GM12878 (cell line): ENCODE measurements at regions not wholly inside any gene's neighbourhood (a gene's known extent, or its start where the extent isn't known, plus 50 kb on each side); places are given as distances from the start of the nearest gene placed in this dataset.

Experiments used
- ATAC-seq: fragments of 200-7000 bp; cut with Tn5 transposase; 3 replicates; pipeline ENCODE4 v1.9.1; 2020; ENCODE audit warnings: mild to moderate bottlenecking, moderate library complexity
- BruUV-seq: library from RNA; stranded (reverse); fragments of 400-500 nt; replicated peaks from 2 replicates; lab custom pipeline; 2021; lab: Mats Ljungman, UMichigan
- CTCF ChIA-PET: fragments of 300-600 bp; sonication (Branson Sonifier 250); formaldehyde crosslinking; extraction: SDS; loops from one replicate; lab custom pipeline; 2021; ENCODE audit warnings: inconsistent platforms; lab: Yijun Ruan, JAX
- POLR2A ChIA-PET: fragments of 350-600 bp; formaldehyde crosslinking; extraction: SDS; loops from one replicate; lab custom pipeline; 2021; ENCODE audit warnings: inconsistent platforms; lab: Charles Lee
- RAD21 ChIA-PET: fragments of 300-600 bp; sonication (Branson Sonifier 250); formaldehyde crosslinking; loops from one replicate; lab custom pipeline; 2023; ENCODE audit warnings: antibody characterized with exemption; ENCODE audit not compliant: unreplicated experiment; lab: Charles Lee
- SMC1A ChIA-PET: fragments of 300-600 bp; sonication (Branson Sonifier 250); formaldehyde crosslinking; loops from one replicate; lab custom pipeline; 2023; ENCODE audit not compliant: unreplicated experiment, uncharacterized antibody; lab: Charles Lee
- DNase-seq: peaks from one replicate; pipeline ENCODE4 v3.0.0-alpha.2; 2011; ENCODE audit warnings: low read depth, low spot score
- FAIRE-seq: peaks from 3 replicates; lab custom pipeline; 2011; peaks lifted over from hg19 to GRCh38; lab: Jason Lieb, UNC
- H2AFZ ChIP-seq: 2 replicates; pipeline ENCODE4 v1.6.0; 2011; ENCODE audit warnings: low read depth, low read length, control low read depth; ENCODE audit not compliant: control insufficient read depth
- H3K27ac ChIP-seq: 2 replicates; pipeline ENCODE4 v1.5.1; 2011; ENCODE audit warnings: control low read depth; ENCODE audit not compliant: control insufficient read depth, insufficient read depth
- H3K27me3 ChIP-seq, 2 experiments: replicated peaks in 1 of 2; 2 replicates each; pipeline versions ENCODE4 v1.6.0 to v1.6.1; 2011; ENCODE audit warnings: low read length in 1 of 2; ENCODE audit not compliant: control insufficient read depth in 2 of 2, insufficient read depth in 2 of 2
- H3K36me3 ChIP-seq, 2 experiments: 2 replicates each; pipeline ENCODE4 v1.5.1; 2011; ENCODE audit warnings: low read length in 1 of 2; ENCODE audit not compliant: control insufficient read depth in 2 of 2, insufficient read depth in 2 of 2
- H3K4me1 ChIP-seq: 2 replicates; pipeline ENCODE4 v1.6.1; 2011; ENCODE audit warnings: mild to moderate bottlenecking, low read length, moderate library complexity, mixed read lengths; ENCODE audit not compliant: control insufficient read depth, insufficient read depth
- H3K4me2 ChIP-seq: 2 replicates; pipeline ENCODE4 v1.6.0; 2011; ENCODE audit warnings: control low read depth; ENCODE audit not compliant: control insufficient read depth, insufficient read depth
- H3K4me3 ChIP-seq: fragments of 200-600 bp; sonication (generic); 2 replicates; pipeline ENCODE4 v1.5.1; 2016
- H3K79me2 ChIP-seq: 2 replicates; pipeline ENCODE4 v1.6.0; 2011; ENCODE audit warnings: low read length; ENCODE audit not compliant: control insufficient read depth, insufficient read depth
- H3K9ac ChIP-seq: 2 replicates; pipeline ENCODE4 v1.8.0; 2011; ENCODE audit warnings: low read length, control low read depth, mixed read lengths; ENCODE audit not compliant: control insufficient read depth, insufficient read depth
- H3K9me3 ChIP-seq: replicated peaks from 3 replicates; pipeline ENCODE4 v1.5.1; 2011; ENCODE audit warnings: mild to moderate bottlenecking, low read length; ENCODE audit not compliant: control insufficient read depth, insufficient read depth
- H4K20me1 ChIP-seq: 2 replicates; pipeline ENCODE4 v1.6.0; 2011; ENCODE audit not compliant: control insufficient read depth, insufficient read depth
- BACH1 ChIP-seq: fragments of 450-650 bp; IDR thresholded peaks from 2 replicates; pipeline ENCODE4 v1.6.1; 2017; ENCODE audit warnings: mild to moderate bottlenecking, borderline replicate concordance
- EP300 ChIP-seq, 2 experiments: fragments of 150-350 bp in 1 of 2; IDR thresholded peaks; 2 replicates each; pipeline ENCODE4 v1.6.1; 2011 to 2012; ENCODE audit warnings: low read depth in 2 of 2, low read length in 2 of 2, borderline replicate concordance in 1 of 2, improper control_type of control experiment in 1 of 2, inconsistent platforms in 1 of 2; ENCODE audit not compliant: control insufficient read depth in 1 of 2
- HDAC2 ChIP-seq: fragments of 200-600 bp; sonication (generic); IDR thresholded peaks from 2 replicates; pipeline ENCODE4 v1.6.1; 2017
- IKZF2 ChIP-seq, 2 experiments: fragments of 450-650 bp; IDR thresholded peaks; 2 replicates each; pipeline ENCODE4 v1.6.1; 2017; ENCODE audit warnings: mild to moderate bottlenecking in 2 of 2, moderate library complexity in 2 of 2
- KAT2A ChIP-seq: conservative IDR thresholded peaks from 2 replicates; pipeline ENCODE4 v1.6.1; 2011; ENCODE audit warnings: low read depth, low read length; ENCODE audit not compliant: control insufficient read depth
- MEF2B ChIP-seq: fragments of 450-650 bp; IDR thresholded peaks from 2 replicates; pipeline ENCODE4 v1.6.1; 2018; ENCODE audit warnings: mild to moderate bottlenecking, moderate library complexity; ENCODE audit not compliant: partially characterized antibody, poor library complexity, severe bottlenecking
- POLR2A ChIP-seq: IDR thresholded peaks from 2 replicates; pipeline ENCODE4 v1.6.1; 2011; ENCODE audit warnings: low read depth, mild to moderate bottlenecking, low read length
- RB1 ChIP-seq: fragments of 450-650 bp; formaldehyde crosslinking; IDR thresholded peaks from 2 replicates; pipeline ENCODE4 v1.6.1; 2017; ENCODE audit warnings: mild to moderate bottlenecking, borderline replicate concordance
- SMC3 ChIP-seq: IDR thresholded peaks from 2 replicates; pipeline ENCODE4 v1.6.1; 2011; ENCODE audit warnings: low read length, improper control_type of control experiment, borderline replicate concordance
- SP1 ChIP-seq: IDR thresholded peaks from one replicate; pipeline ENCODE4 v1.6.1; 2011; ENCODE audit warnings: low read depth, low read length
- STAT1 ChIP-seq: fragments of 450-650 bp; conservative IDR thresholded peaks from 2 replicates; pipeline ENCODE4 v1.6.1; 2014; ENCODE audit warnings: antibody characterized with exemption, mild to moderate bottlenecking
- TCF12 ChIP-seq: IDR thresholded peaks from 2 replicates; pipeline ENCODE4 v1.6.1; 2011; ENCODE audit warnings: low read depth, mild to moderate bottlenecking, low read length
- YY1 ChIP-seq: IDR thresholded peaks from 2 replicates; pipeline ENCODE4 v1.6.1; 2011; ENCODE audit warnings: low read depth, mild to moderate bottlenecking, low read length
- ZNF24 ChIP-seq: fragments of 450-650 bp; IDR thresholded peaks from 2 replicates; pipeline ENCODE4 v1.6.1; 2017; ENCODE audit warnings: antibody characterized with exemption, mild to moderate bottlenecking
- WGBS: methylation state at CpG from one replicate; pipeline ENCODE4 v1.1.6; 2016; ENCODE audit warnings: low lambda C conversion rate; ENCODE audit not compliant: insufficient replicate concordance, insufficient coverage; ENCODE audit errors: missing lambda C conversion rate; 5-methylcytosine and 5-hydroxymethylcytosine counted together
- in situ Hi-C: fragments of 300-500 bp; cut with MboI; formaldehyde crosslinking; loops from 9 replicates; pipeline ENCODE4 v1.14.3; 2018; ENCODE audit warnings: mixed read lengths
- intact Hi-C: fragments of 100-400 bp; cut with micrococcal nuclease; formaldehyde crosslinking; loops from one replicate; pipeline ENCODE4 v1.14.2; 2022; ENCODE audit not compliant: unreplicated experiment
- TF ChIP-seq, protein P1 (sequence below): fragments of 450-650 bp; IDR thresholded peaks from 2 replicates; pipeline ENCODE4 v1.6.1; 2016; ENCODE audit warnings: mild to moderate bottlenecking
- TF ChIP-seq, protein P2 (sequence below): fragments of 450-650 bp; IDR thresholded peaks from 2 replicates; pipeline ENCODE4 v1.6.1; 2017; ENCODE audit warnings: mild to moderate bottlenecking, low read depth, inconsistent platforms; ENCODE audit not compliant: poor library complexity, severe bottlenecking

DNA sequence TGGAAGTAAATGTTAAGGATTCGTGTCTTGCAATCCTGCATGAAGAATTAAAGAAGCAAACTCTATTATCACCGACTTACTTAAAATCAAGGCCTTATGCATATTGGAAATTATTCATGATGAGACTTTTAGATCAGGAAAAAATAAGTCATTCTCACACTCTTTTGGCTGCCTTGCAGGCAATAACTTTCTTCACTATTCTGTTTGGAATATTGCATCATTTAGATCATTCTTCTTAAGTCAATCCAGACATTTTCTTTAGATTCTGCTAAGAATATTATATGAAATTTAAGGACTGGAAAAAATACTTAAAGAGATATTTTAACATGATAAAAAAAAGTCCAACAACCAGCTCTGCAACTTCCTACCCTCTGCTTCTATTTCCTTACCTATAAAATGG is 245.4 kb downstream of the LRRN1 start:
- CTCF ChIA-PET: interaction anchor here (2.1 kb wide), 1 partner anchor 11 kb away, joined by 4 read pairs; no protein-coding TSS in a partner anchor

DNA sequence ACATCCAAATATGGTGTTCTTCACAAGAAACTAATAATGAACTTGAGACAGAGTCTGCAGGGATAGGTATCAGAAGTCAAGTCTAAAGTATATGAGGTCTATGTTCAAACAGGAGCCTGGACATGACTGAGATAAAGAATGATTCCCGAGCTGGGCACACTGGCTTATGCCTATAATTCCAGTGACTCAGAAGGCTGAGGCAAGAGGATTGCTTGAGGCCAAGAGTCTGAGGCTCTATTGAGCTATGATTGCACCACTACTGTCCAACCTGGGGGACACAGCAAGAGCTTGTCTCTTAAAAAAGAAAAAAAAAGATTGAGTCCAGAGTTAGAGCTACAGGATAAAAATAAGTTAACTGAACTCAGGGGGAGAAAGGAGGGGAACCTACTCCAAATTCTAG is 246.5 kb downstream of the LRRN1 start:
- H3K27me3 ChIP-seq: no peaks in the 10 kb centered on the region
- H3K4me1 ChIP-seq: no peaks in the 10 kb centered on the region
- no TSS peak for BruUV-seq
- no peak overlapping the region for H2AFZ ChIP-seq
- no peak overlapping the region for H3K27ac ChIP-seq
- WGBS: 0% methylated on average over 1 of the region's 1 CpG
- DNase-seq: no peak
- no peaks in the 10 kb centered on the region for H3K36me3 ChIP-seq
- no peak overlapping the region for H3K9ac ChIP-seq
- intact Hi-C loops (no loop called here), in situ Hi-C loops (no loop called here)
- ChIA-PET CTCF (interaction anchor here (2.1 kb wide), 1 partner anchor 10 kb away, joined by 4 read pairs; no protein-coding TSS in a partner anchor), POLR2A (no interaction called here), SMC1A (no interaction called here), RAD21 (no interaction called here)
- H3K79me2 ChIP-seq: no peaks in the 10 kb centered on the region
- no peak for FAIRE-seq
- no peak for ATAC-seq
- H3K4me2 ChIP-seq: no peak overlapping the region
- no peaks in the 10 kb centered on the region for H3K9me3 ChIP-seq
- H3K4me3 ChIP-seq: no peak overlapping the region
- H4K20me1 ChIP-seq: no peaks in the 10 kb centered on the region
- TF ChIP-seq KAT2A: no peak
- no peak for TF ChIP-seq MEF2B
- no peak for TF ChIP-seq ZNF24
- TF ChIP-seq SP1: no peak
- TF ChIP-seq TCF12: no peak
- TF ChIP-seq IKZF2 (IDR thresholded peaks at IDR 0.05): no peak
- TF ChIP-seq, protein P1, sequence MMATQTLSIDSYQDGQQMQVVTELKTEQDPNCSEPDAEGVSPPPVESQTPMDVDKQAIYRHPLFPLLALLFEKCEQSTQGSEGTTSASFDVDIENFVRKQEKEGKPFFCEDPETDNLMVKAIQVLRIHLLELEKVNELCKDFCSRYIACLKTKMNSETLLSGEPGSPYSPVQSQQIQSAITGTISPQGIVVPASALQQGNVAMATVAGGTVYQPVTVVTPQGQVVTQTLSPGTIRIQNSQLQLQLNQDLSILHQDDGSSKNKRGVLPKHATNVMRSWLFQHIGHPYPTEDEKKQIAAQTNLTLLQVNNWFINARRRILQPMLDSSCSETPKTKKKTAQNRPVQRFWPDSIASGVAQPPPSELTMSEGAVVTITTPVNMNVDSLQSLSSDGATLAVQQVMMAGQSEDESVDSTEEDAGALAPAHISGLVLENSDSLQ: no peak
- no peak for TF ChIP-seq STAT1
- TF ChIP-seq POLR2A: no peak
- no peak for TF ChIP-seq EP300 (IDR thresholded peaks at IDR 0.05; ENCODE audit: borderline replicate concordance in 1 of 2, control insufficient read depth in 1 of 2, low read depth in 2 of 2, low read length in 2 of 2)
- TF ChIP-seq YY1: no peak
- TF ChIP-seq RB1: no peak
- no peak for TF ChIP-seq SMC3
- TF ChIP-seq BACH1: no peak

More for the DNA sequence above, 245.4 kb downstream of the LRRN1 start:
- intact Hi-C loops: no loop called here
- FAIRE-seq: no peak
- WGBS: 10% methylated on average over 2 of the region's 2 CpGs
- no peak for DNase-seq
- Histone ChIP-seq H4K20me1 (no peaks in the 10 kb centered on the region), H3K9me3 (no peaks in the 10 kb centered on the region), H3K27me3 (no peaks in the 10 kb centered on the region), H2AFZ (no peak overlapping the region), H3K4me2 (no peak overlapping the region), H3K4me3 (no peak overlapping the region), H3K4me1 (no peaks in the 10 kb centered on the region), H3K79me2 (no peaks in the 10 kb centered on the region), H3K27ac (no peak overlapping the region), H3K36me3 (no peaks in the 10 kb centered on the region), H3K9ac (no peak overlapping the region)
- ChIA-PET RAD21 (no interaction called here), SMC1A (interaction anchor here (1.0 kb wide), 1 partner anchor 12 kb away, joined by 3 read pairs; no protein-coding TSS in a partner anchor), POLR2A (no interaction called here)
- no TSS peak for BruUV-seq
- in situ Hi-C loops: no loop called here
- TF ChIP-seq, protein P2, sequence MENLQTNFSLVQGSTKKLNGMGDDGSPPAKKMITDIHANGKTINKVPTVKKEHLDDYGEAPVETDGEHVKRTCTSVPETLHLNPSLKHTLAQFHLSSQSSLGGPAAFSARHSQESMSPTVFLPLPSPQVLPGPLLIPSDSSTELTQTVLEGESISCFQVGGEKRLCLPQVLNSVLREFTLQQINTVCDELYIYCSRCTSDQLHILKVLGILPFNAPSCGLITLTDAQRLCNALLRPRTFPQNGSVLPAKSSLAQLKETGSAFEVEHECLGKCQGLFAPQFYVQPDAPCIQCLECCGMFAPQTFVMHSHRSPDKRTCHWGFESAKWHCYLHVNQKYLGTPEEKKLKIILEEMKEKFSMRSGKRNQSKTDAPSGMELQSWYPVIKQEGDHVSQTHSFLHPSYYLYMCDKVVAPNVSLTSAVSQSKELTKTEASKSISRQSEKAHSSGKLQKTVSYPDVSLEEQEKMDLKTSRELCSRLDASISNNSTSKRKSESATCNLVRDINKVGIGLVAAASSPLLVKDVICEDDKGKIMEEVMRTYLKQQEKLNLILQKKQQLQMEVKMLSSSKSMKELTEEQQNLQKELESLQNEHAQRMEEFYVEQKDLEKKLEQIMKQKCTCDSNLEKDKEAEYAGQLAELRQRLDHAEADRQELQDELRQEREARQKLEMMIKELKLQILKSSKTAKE: no peak
- no peak for TF ChIP-seq HDAC2
- no peak for ATAC-seq
